ENCODE measurements at regions not wholly inside any gene's neighbourhood (a gene's known extent, or its start where the extent isn't known, plus 50 kb on each side); places are given as distances from the start of the nearest gene placed in this dataset.

- TF ChIP-seq CTCF (IDR thresholded peaks at IDR 0.05; ENCODE audit: extremely low read depth, missing control alignments), result no peak
- DNase-seq (ENCODE audit: low spot score), result no peak
Measured at GRCh38 chr5:73339051-73339575, 109.5 kb downstream of the FOXD1 start.

- TF ChIP-seq CTCF (IDR thresholded peaks at IDR 0.05; ENCODE audit: extremely low read depth, missing control alignments), result no peak
- no peak for DNase-seq (ENCODE audit: low spot score)
Measured at GRCh38 chr5:73338256-73339050, 110.1 kb downstream of the FOXD1 start.

- TF ChIP-seq CTCF (IDR thresholded peaks at IDR 0.05; ENCODE audit: extremely low read depth, missing control alignments), result no peak
- no peak for DNase-seq (ENCODE audit: low spot score)
Measured at GRCh38 chr5:73337586-73338255, 110.9 kb downstream of the FOXD1 start.

GRCh38 chr5:73336366-73336765 lies 112.2 kb downstream of the FOXD1 start:
- no peak for DNase-seq (ENCODE audit: low spot score)
- no peak for TF ChIP-seq CTCF (IDR thresholded peaks at IDR 0.05; ENCODE audit: extremely low read depth, missing control alignments)

GRCh38 chr5:73333944-73334703 lies 114.5 kb downstream of the FOXD1 start:
- TF ChIP-seq CTCF (IDR thresholded peaks at IDR 0.05; ENCODE audit: extremely low read depth, missing control alignments), result no peak
- no peak for DNase-seq (ENCODE audit: low spot score)

GRCh38 chr5:73330613-73331012 lies 118.0 kb downstream of the FOXD1 start:
- no peak for DNase-seq (ENCODE audit: low spot score)
- no peak for TF ChIP-seq CTCF (IDR thresholded peaks at IDR 0.05; ENCODE audit: extremely low read depth, missing control alignments)
